Neural cell (in vitro differentiated cells): ENCODE measurements at regions not wholly inside any gene's neighbourhood (a gene's known extent, or its start where the extent isn't known, plus 50 kb on each side); places are given as distances from the start of the nearest gene placed in this dataset.

ENCODE experiments used
- H2AFZ ChIP-seq: fragments of 200-600, 300-800 bp; sonication (generic), shearing (Covaris generic); 2 replicates; pipeline ENCODE4 v1.6.0; 2014; ENCODE audit warnings: low read depth, mild to moderate bottlenecking, antibody characterized with exemption, low read length, moderate library complexity
- H3F3A ChIP-seq: fragments of 200-600 bp; shearing (Covaris generic); 2 replicates; pipeline ENCODE4 v1.6.1; 2016; ENCODE audit warnings: mild to moderate bottlenecking, moderate library complexity, mixed read lengths, antibody characterized with exemption, low read length; ENCODE audit not compliant: insufficient read depth, poor library complexity, severe bottlenecking
- H3K27ac ChIP-seq: fragments of 200-600, 300-800 bp; sonication (generic), shearing (Covaris generic); 2 replicates; pipeline ENCODE4 v1.5.1; 2014; ENCODE audit warnings: mild to moderate bottlenecking, low read length, moderate library complexity
- H3K27me3 ChIP-seq: fragments of 300-800, 200-600 bp; sonication (generic), shearing (Covaris generic); 2 replicates; pipeline ENCODE4 v1.6.0; 2014; ENCODE audit warnings: mild to moderate bottlenecking, low read depth, low read length, moderate library complexity; ENCODE audit not compliant: insufficient read depth
- H3K36me3 ChIP-seq: fragments of 300-800, 200-600 bp; sonication (generic), shearing (Covaris generic); 2 replicates; pipeline ENCODE4 v1.5.1; 2014; ENCODE audit warnings: mild to moderate bottlenecking, antibody characterized with exemption, low read length, moderate library complexity; ENCODE audit not compliant: insufficient read depth
- H3K4me2 ChIP-seq: fragments of 300-800, 200-600 bp; sonication (generic), shearing (Covaris generic); 2 replicates; pipeline ENCODE4 v1.6.0; 2014; ENCODE audit warnings: mild to moderate bottlenecking, low read length
- H3K4me3 ChIP-seq: fragments of 300-800, 200-600 bp; sonication (generic), shearing (Covaris generic); 2 replicates; pipeline ENCODE4 v1.5.1; 2014; ENCODE audit warnings: mild to moderate bottlenecking, low read length, moderate library complexity
- H3K79me2 ChIP-seq: fragments of 200-600 bp; shearing (Covaris generic); replicated peaks from 2 replicates; pipeline ENCODE4 v1.6.0; 2014; ENCODE audit warnings: mild to moderate bottlenecking, low read length, moderate library complexity; ENCODE audit not compliant: insufficient read depth
- H3K9ac ChIP-seq: fragments of 300-800, 200-600 bp; sonication (generic), shearing (Covaris generic); 2 replicates; pipeline ENCODE4 v1.6.1; 2016; ENCODE audit warnings: mild to moderate bottlenecking, low read length, mixed read lengths
- H3K9me2 ChIP-seq: fragments of 200-600 bp; shearing (Covaris generic); 2 replicates; pipeline ENCODE4 v1.6.1; 2016; ENCODE audit warnings: mild to moderate bottlenecking, low read length, mixed read lengths; ENCODE audit not compliant: insufficient read depth
- H3K9me3 ChIP-seq: fragments of 200-600, 300-800 bp; sonication (generic), shearing (Covaris generic); 2 replicates; pipeline ENCODE4 v1.6.1; 2016; ENCODE audit warnings: mild to moderate bottlenecking, mixed run types, low read length, moderate library complexity, mixed read lengths
- H4K20me1 ChIP-seq: fragments of 200-600 bp; shearing (Covaris generic); 2 replicates; pipeline ENCODE4 v1.6.1; 2016; ENCODE audit warnings: mild to moderate bottlenecking, mixed run types; ENCODE audit not compliant: insufficient read depth
- EP300 ChIP-seq: fragments of 450-650 bp; conservative IDR thresholded peaks from 2 replicates; pipeline ENCODE4 v1.6.1; 2014; ENCODE audit warnings: antibody characterized with exemption, mild to moderate bottlenecking, moderate library complexity; ENCODE audit not compliant: poor library complexity, severe bottlenecking
- EZH2 ChIP-seq: fragments of 200-600, 300-800 bp; shearing (Covaris generic), sonication (generic); IDR thresholded peaks from 2 replicates; pipeline ENCODE4 v1.6.1; 2014; ENCODE audit warnings: antibody characterized with exemption, low read length, borderline replicate concordance, mild to moderate bottlenecking; ENCODE audit not compliant: insufficient read depth, poor library complexity, severe bottlenecking
- MXI1 ChIP-seq: fragments of 450-650 bp; conservative IDR thresholded peaks from 2 replicates; pipeline ENCODE4 v1.6.1; 2014; ENCODE audit warnings: antibody characterized with exemption, mild to moderate bottlenecking; ENCODE audit not compliant: poor library complexity, severe bottlenecking
- POLR2AphosphoS5 ChIP-seq: IDR thresholded peaks from 2 replicates; pipeline ENCODE4 v1.6.1; 2012
- RAD21 ChIP-seq: fragments of 450-650 bp; conservative IDR thresholded peaks from 2 replicates; pipeline ENCODE4 v1.6.1; 2014; ENCODE audit warnings: antibody characterized with exemption, mild to moderate bottlenecking, moderate library complexity
- REST ChIP-seq: IDR thresholded peaks from 2 replicates; pipeline ENCODE4 v1.6.1; 2012; ENCODE audit warnings: borderline replicate concordance
- SMC3 ChIP-seq: fragments of 450-650 bp; conservative IDR thresholded peaks from 2 replicates; pipeline ENCODE4 v1.6.1; 2014; ENCODE audit warnings: antibody characterized with exemption, mild to moderate bottlenecking, moderate library complexity; ENCODE audit not compliant: poor library complexity
- TAF1 ChIP-seq: IDR thresholded peaks from 2 replicates; pipeline ENCODE4 v1.6.1; 2012; ENCODE audit warnings: low read depth
- TF ChIP-seq, protein P1 (sequence below): fragments of 450-650 bp; IDR thresholded peaks from 2 replicates; pipeline ENCODE4 v1.5.1; 2014; ENCODE audit warnings: antibody characterized with exemption, mild to moderate bottlenecking, moderate library complexity; ENCODE audit not compliant: poor library complexity, severe bottlenecking

DNA sequence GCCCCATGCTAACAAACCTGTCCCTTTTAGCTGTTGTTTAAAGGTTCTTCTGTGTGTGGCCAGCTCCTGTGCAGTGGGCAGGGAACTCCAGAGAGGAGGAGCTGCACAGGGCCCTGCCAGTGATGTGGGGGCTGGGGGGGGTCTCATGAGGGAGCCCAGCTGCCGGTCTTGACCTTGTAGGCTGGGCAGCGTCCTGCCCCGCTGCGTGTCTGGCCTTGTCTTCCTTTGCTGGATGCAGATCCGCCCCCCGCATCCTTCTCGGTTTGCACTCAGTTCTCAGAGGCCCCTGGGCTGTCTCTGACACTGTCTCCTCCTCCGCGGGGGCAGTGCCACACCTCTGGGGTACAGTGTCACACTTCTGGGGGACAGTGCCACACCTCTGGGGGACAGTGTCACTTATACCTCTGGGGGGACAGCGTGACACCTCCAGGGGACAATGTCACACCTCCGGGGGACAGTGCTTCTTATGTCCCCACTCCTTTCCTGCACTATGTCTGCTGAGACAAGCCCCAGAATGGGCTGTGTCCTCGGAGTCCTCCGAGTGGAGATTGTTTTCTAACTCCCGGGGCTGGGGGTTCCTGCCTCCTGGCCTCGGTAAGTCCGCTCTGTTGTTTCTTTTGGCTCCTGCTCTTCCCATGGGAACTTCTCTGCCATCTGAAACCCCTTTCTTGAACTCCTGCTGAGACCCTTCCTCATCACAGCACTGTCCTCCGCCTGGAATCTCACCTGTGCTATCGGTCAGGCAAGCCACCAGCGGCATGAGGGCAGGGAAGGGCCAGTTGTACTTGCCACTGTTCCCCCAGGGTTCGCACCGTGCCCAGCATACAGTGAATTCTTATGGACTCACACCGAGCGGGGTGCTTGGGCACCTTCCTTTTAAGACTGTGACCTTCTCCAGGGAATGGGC, 788.3 kb downstream of the TBC1D22A start:
- TF ChIP-seq POLR2AphosphoS5 (no peak), MXI1 (no peak), REST (no peak), RAD21 (no peak), TAF1 (no peak), EP300 (no peak), EZH2 (no peak), SMC3 (no peak)
- TF ChIP-seq, protein P1, sequence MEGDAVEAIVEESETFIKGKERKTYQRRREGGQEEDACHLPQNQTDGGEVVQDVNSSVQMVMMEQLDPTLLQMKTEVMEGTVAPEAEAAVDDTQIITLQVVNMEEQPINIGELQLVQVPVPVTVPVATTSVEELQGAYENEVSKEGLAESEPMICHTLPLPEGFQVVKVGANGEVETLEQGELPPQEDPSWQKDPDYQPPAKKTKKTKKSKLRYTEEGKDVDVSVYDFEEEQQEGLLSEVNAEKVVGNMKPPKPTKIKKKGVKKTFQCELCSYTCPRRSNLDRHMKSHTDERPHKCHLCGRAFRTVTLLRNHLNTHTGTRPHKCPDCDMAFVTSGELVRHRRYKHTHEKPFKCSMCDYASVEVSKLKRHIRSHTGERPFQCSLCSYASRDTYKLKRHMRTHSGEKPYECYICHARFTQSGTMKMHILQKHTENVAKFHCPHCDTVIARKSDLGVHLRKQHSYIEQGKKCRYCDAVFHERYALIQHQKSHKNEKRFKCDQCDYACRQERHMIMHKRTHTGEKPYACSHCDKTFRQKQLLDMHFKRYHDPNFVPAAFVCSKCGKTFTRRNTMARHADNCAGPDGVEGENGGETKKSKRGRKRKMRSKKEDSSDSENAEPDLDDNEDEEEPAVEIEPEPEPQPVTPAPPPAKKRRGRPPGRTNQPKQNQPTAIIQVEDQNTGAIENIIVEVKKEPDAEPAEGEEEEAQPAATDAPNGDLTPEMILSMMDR: no peak
- no peaks in the 10 kb centered on the region for H4K20me1 ChIP-seq
- no peaks in the 10 kb centered on the region for H3K79me2 ChIP-seq
- no peak overlapping the region for H3K27ac ChIP-seq
- no peak overlapping the region for H3K4me3 ChIP-seq
- no peaks in the 10 kb centered on the region for H3F3A ChIP-seq
- H3K9ac ChIP-seq: no peak overlapping the region
- no peaks in the 10 kb centered on the region for H3K36me3 ChIP-seq
- H3K27me3 ChIP-seq: no peaks in the 10 kb centered on the region
- H3K4me2 ChIP-seq: no peak overlapping the region
- H2AFZ ChIP-seq: no peak overlapping the region
- H3K9me3 ChIP-seq: no peaks in the 10 kb centered on the region
- H3K9me2 ChIP-seq: no peaks in the 10 kb centered on the region

DNA sequence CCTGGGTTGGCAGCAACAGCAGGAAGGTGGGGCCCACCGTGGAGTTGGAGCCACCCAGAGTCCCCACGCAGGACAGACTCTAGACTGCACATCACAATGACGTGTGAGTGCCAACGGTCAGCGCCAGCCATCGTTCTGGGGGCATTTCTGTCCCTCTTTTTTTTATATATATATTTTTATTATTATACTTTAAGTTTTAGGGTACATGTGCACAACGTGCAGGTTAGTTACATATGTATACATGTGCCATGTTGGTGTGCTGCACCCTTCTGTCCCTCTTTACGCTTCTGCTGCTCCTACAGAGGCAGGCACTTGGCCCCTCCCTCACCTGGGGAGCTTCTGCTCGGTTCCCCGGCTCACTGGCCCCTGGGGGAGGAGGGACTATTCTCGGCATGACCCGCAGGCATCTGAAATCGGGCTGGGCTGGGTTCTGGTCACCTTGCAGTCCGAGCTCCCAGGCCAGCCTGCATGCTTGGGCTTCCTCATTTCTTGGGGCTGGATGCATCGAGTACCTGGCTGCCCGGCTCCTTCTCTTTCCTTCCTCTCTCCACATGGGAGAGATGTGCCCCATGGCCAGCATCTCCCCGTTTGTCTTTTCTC, 787.4 kb downstream of the TBC1D22A start:
- no peak overlapping the region for H3K4me2 ChIP-seq
- H3K9me2 ChIP-seq: no peaks in the 10 kb centered on the region
- TF ChIP-seq REST: no peak
- TF ChIP-seq SMC3: no peak
- TF ChIP-seq MXI1: no peak
- TF ChIP-seq, protein P1: no peak
- no peak for TF ChIP-seq TAF1
- TF ChIP-seq EZH2: no peak
- TF ChIP-seq EP300: no peak
- no peak for TF ChIP-seq POLR2AphosphoS5
- no peak for TF ChIP-seq RAD21

More for the DNA sequence above, 787.4 kb downstream of the TBC1D22A start:
- no peak overlapping the region for H3K27ac ChIP-seq
- no peaks in the 10 kb centered on the region for H4K20me1 ChIP-seq
- H3K4me3 ChIP-seq: no peak overlapping the region
- H2AFZ ChIP-seq: no peak overlapping the region
- H3F3A ChIP-seq: no peaks in the 10 kb centered on the region
- no peaks in the 10 kb centered on the region for H3K27me3 ChIP-seq
- no peaks in the 10 kb centered on the region for H3K9me3 ChIP-seq
- no peaks in the 10 kb centered on the region for H3K36me3 ChIP-seq
- no peaks in the 10 kb centered on the region for H3K79me2 ChIP-seq
- H3K9ac ChIP-seq: no peak overlapping the region
